ENCODE measurements at regions not wholly inside any gene's neighbourhood (a gene's known extent, or its start where the extent isn't known, plus 50 kb on each side); places are given as distances from the start of the nearest gene placed in this dataset.
"Not testable (repeated sequence)": the region's sequence is repeated elsewhere in the genome, so short reads cannot be mapped to it uniquely, and the experiment has no call there.

- not testable (repeated sequence) for H3K27me3 ChIP-seq (ENCODE audit: insufficient read depth, low read length, poor library complexity, severe bottlenecking); H3K4me1 ChIP-seq (ENCODE audit: insufficient read depth, low read length, poor library complexity, severe bottlenecking); H3K9me3 ChIP-seq (ENCODE audit: insufficient read depth, low read depth, low read length); H3K9ac ChIP-seq (ENCODE audit: low read depth, low read length, poor library complexity, severe bottlenecking); H3K79me2 ChIP-seq (ENCODE audit: insufficient read depth, low read length); H3K9me2 ChIP-seq (replicated peaks; ENCODE audit: low read depth, low read length); H2AFZ ChIP-seq (ENCODE audit: low read length); H3K36me3 ChIP-seq (ENCODE audit: insufficient read depth, low read length); H3F3A ChIP-seq (ENCODE audit: low read depth); H4K20me1 ChIP-seq (ENCODE audit: insufficient read depth, low read length, poor library complexity, severe bottlenecking); H3K4me3 ChIP-seq (ENCODE audit: low read length, poor library complexity, severe bottlenecking); H3K4me2 ChIP-seq (ENCODE audit: low read depth, low read length, poor library complexity, severe bottlenecking)
Measured at GRCh38 chr1:143905214-143906179, 66.3 kb downstream of the FAM72C start.

- H2AFZ ChIP-seq (ENCODE audit: low read length); H3K9me3 ChIP-seq (ENCODE audit: insufficient read depth, low read depth, low read length); H3F3A ChIP-seq (ENCODE audit: low read depth); H3K9ac ChIP-seq (ENCODE audit: low read depth, low read length, poor library complexity, severe bottlenecking); H3K27me3 ChIP-seq (ENCODE audit: insufficient read depth, low read length, poor library complexity, severe bottlenecking); H3K36me3 ChIP-seq (ENCODE audit: insufficient read depth, low read length); H3K4me1 ChIP-seq (ENCODE audit: insufficient read depth, low read length, poor library complexity, severe bottlenecking); H3K79me2 ChIP-seq (ENCODE audit: insufficient read depth, low read length); H3K9me2 ChIP-seq (replicated peaks; ENCODE audit: low read depth, low read length); H3K4me3 ChIP-seq (ENCODE audit: low read length, poor library complexity, severe bottlenecking); H4K20me1 ChIP-seq (ENCODE audit: insufficient read depth, low read length, poor library complexity, severe bottlenecking); H3K4me2 ChIP-seq (ENCODE audit: low read depth, low read length, poor library complexity, severe bottlenecking): not testable (repeated sequence)
Measured at GRCh38 chr1:143904622-143904979, 67.2 kb downstream of the FAM72C start.

GRCh38 chr1:143903899-143904621 is 67.7 kb downstream of the FAM72C start:
- H4K20me1 ChIP-seq (ENCODE audit: insufficient read depth, low read length, poor library complexity, severe bottlenecking); H3K27me3 ChIP-seq (ENCODE audit: insufficient read depth, low read length, poor library complexity, severe bottlenecking); H3K4me1 ChIP-seq (ENCODE audit: insufficient read depth, low read length, poor library complexity, severe bottlenecking); H2AFZ ChIP-seq (ENCODE audit: low read length); H3K9me2 ChIP-seq (replicated peaks; ENCODE audit: low read depth, low read length); H3F3A ChIP-seq (ENCODE audit: low read depth); H3K36me3 ChIP-seq (ENCODE audit: insufficient read depth, low read length); H3K9ac ChIP-seq (ENCODE audit: low read depth, low read length, poor library complexity, severe bottlenecking); H3K4me2 ChIP-seq (ENCODE audit: low read depth, low read length, poor library complexity, severe bottlenecking); H3K9me3 ChIP-seq (ENCODE audit: insufficient read depth, low read depth, low read length); H3K4me3 ChIP-seq (ENCODE audit: low read length, poor library complexity, severe bottlenecking); H3K79me2 ChIP-seq (ENCODE audit: insufficient read depth, low read length): not testable (repeated sequence)

DNA sequence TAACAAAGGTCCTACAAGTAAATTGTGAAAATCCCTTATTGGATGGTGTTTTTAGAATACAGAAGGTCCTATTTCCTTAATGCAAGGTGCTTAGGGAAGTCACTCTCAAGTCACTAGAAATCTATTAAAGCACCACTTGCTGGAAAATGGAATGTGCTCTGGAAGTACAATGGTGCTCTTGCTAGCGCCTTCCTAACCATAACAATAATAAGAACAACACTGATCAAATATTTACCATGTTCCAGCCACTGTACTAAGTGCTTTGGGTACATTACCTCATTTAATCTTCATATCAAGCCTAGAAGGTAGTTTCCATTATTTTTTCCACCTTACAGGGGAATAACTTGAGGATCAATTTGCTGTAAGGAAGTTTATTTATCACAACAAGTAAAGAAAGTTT is 75.4 kb downstream of the FAM72C start:
- not testable (repeated sequence) for H3K4me2 ChIP-seq (ENCODE audit: low read depth, low read length, poor library complexity, severe bottlenecking); H3K9me2 ChIP-seq (replicated peaks; ENCODE audit: low read depth, low read length); H3K9me3 ChIP-seq (ENCODE audit: insufficient read depth, low read depth, low read length); H3F3A ChIP-seq (ENCODE audit: low read depth); H3K27me3 ChIP-seq (ENCODE audit: insufficient read depth, low read length, poor library complexity, severe bottlenecking); H3K4me3 ChIP-seq (ENCODE audit: low read length, poor library complexity, severe bottlenecking); H3K79me2 ChIP-seq (ENCODE audit: insufficient read depth, low read length); H3K36me3 ChIP-seq (ENCODE audit: insufficient read depth, low read length); H2AFZ ChIP-seq (ENCODE audit: low read length); H3K9ac ChIP-seq (ENCODE audit: low read depth, low read length, poor library complexity, severe bottlenecking); H4K20me1 ChIP-seq (ENCODE audit: insufficient read depth, low read length, poor library complexity, severe bottlenecking); H3K4me1 ChIP-seq (ENCODE audit: insufficient read depth, low read length, poor library complexity, severe bottlenecking)

- not testable (repeated sequence) for H3K4me3 ChIP-seq (ENCODE audit: low read length, poor library complexity, severe bottlenecking); H3K27me3 ChIP-seq (ENCODE audit: insufficient read depth, low read length, poor library complexity, severe bottlenecking); H3K9me3 ChIP-seq (ENCODE audit: insufficient read depth, low read depth, low read length); H3F3A ChIP-seq (ENCODE audit: low read depth); H3K4me2 ChIP-seq (ENCODE audit: low read depth, low read length, poor library complexity, severe bottlenecking); H3K9ac ChIP-seq (ENCODE audit: low read depth, low read length, poor library complexity, severe bottlenecking); H4K20me1 ChIP-seq (ENCODE audit: insufficient read depth, low read length, poor library complexity, severe bottlenecking); H2AFZ ChIP-seq (ENCODE audit: low read length); H3K9me2 ChIP-seq (replicated peaks; ENCODE audit: low read depth, low read length); H3K36me3 ChIP-seq (ENCODE audit: insufficient read depth, low read length); H3K4me1 ChIP-seq (ENCODE audit: insufficient read depth, low read length, poor library complexity, severe bottlenecking); H3K79me2 ChIP-seq (ENCODE audit: insufficient read depth, low read length)
Measured at GRCh38 chr1:143884932-143885574, 86.7 kb downstream of the FAM72C start.

GRCh38 chr1:143884532-143884931 is 87.3 kb downstream of the FAM72C start:
- H4K20me1 ChIP-seq (ENCODE audit: insufficient read depth, low read length, poor library complexity, severe bottlenecking); H3F3A ChIP-seq (ENCODE audit: low read depth); H3K4me1 ChIP-seq (ENCODE audit: insufficient read depth, low read length, poor library complexity, severe bottlenecking); H3K4me3 ChIP-seq (ENCODE audit: low read length, poor library complexity, severe bottlenecking); H3K9me3 ChIP-seq (ENCODE audit: insufficient read depth, low read depth, low read length); H2AFZ ChIP-seq (ENCODE audit: low read length); H3K4me2 ChIP-seq (ENCODE audit: low read depth, low read length, poor library complexity, severe bottlenecking); H3K36me3 ChIP-seq (ENCODE audit: insufficient read depth, low read length); H3K79me2 ChIP-seq (ENCODE audit: insufficient read depth, low read length); H3K27me3 ChIP-seq (ENCODE audit: insufficient read depth, low read length, poor library complexity, severe bottlenecking); H3K9me2 ChIP-seq (replicated peaks; ENCODE audit: low read depth, low read length); H3K9ac ChIP-seq (ENCODE audit: low read depth, low read length, poor library complexity, severe bottlenecking): not testable (repeated sequence)

- not testable (repeated sequence) for H3K79me2 ChIP-seq (ENCODE audit: insufficient read depth, low read length); H3K4me2 ChIP-seq (ENCODE audit: low read depth, low read length, poor library complexity, severe bottlenecking); H3K9me2 ChIP-seq (replicated peaks; ENCODE audit: low read depth, low read length); H3K9ac ChIP-seq (ENCODE audit: low read depth, low read length, poor library complexity, severe bottlenecking); H3K36me3 ChIP-seq (ENCODE audit: insufficient read depth, low read length); H3K27me3 ChIP-seq (ENCODE audit: insufficient read depth, low read length, poor library complexity, severe bottlenecking); H3F3A ChIP-seq (ENCODE audit: low read depth); H4K20me1 ChIP-seq (ENCODE audit: insufficient read depth, low read length, poor library complexity, severe bottlenecking); H2AFZ ChIP-seq (ENCODE audit: low read length); H3K4me1 ChIP-seq (ENCODE audit: insufficient read depth, low read length, poor library complexity, severe bottlenecking); H3K4me3 ChIP-seq (ENCODE audit: low read length, poor library complexity, severe bottlenecking); H3K9me3 ChIP-seq (ENCODE audit: insufficient read depth, low read depth, low read length)
Measured at GRCh38 chr1:143879757-143880536, 91.8 kb downstream of the FAM72C start.

Data from Loucy (cell line).